ENCODE measurements at regions not wholly inside any gene's neighbourhood (a gene's known extent, or its start where the extent isn't known, plus 50 kb on each side); places are given as distances from the start of the nearest gene placed in this dataset.

DNA sequence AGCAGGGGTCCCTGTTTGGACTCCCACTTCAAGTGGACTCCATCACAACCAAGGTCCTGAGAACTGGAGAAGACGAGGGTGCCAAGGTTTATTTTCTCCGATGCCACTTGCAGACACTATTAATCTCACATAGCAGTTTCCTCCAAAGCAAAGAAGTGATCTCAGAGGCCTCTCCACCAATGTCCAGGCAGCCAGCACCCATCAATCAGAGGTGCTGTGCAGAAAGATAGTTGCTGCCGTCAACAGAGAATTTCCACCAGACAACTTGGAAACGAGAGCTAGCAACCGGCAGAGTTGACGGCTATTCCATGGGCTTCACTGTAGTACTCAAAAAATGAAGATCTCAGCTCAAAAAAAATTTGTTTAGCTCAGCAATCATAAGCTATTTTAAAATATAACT is 438.6 kb upstream of the PFKP start:
- Mint-ChIP-seq H3K4me3 (no peak overlapping the region), H3K36me3 (no peaks in the 10 kb centered on the region), H3K27ac (no peak overlapping the region), H3K9me3 (no peaks in the 10 kb centered on the region), H3K4me1 (no peaks in the 10 kb centered on the region), H3K27me3 (no peaks in the 10 kb centered on the region)

- Mint-ChIP-seq H3K27ac (no peak overlapping the region), H3K36me3 (no peaks in the 10 kb centered on the region), H3K4me1 (no peaks in the 10 kb centered on the region), H3K4me3 (no peak overlapping the region), H3K9me3 (no peaks in the 10 kb centered on the region), H3K27me3 (no peaks in the 10 kb centered on the region)
Measured at GRCh38 chr10:2627969-2628368, 439.4 kb upstream of the PFKP start.

GRCh38 chr10:2625094-2625493 is 442.3 kb upstream of the PFKP start:
- no peaks in the 10 kb centered on the region for H3K36me3 Mint-ChIP-seq
- H3K4me1 Mint-ChIP-seq: no peaks in the 10 kb centered on the region
- no peak overlapping the region for H3K27ac Mint-ChIP-seq
- H3K9me3 Mint-ChIP-seq: no peaks in the 10 kb centered on the region
- no peak overlapping the region for H3K4me3 Mint-ChIP-seq
- peaks cover 1% of the 10 kb centered on the region for H3K27me3 Mint-ChIP-seq

DNA sequence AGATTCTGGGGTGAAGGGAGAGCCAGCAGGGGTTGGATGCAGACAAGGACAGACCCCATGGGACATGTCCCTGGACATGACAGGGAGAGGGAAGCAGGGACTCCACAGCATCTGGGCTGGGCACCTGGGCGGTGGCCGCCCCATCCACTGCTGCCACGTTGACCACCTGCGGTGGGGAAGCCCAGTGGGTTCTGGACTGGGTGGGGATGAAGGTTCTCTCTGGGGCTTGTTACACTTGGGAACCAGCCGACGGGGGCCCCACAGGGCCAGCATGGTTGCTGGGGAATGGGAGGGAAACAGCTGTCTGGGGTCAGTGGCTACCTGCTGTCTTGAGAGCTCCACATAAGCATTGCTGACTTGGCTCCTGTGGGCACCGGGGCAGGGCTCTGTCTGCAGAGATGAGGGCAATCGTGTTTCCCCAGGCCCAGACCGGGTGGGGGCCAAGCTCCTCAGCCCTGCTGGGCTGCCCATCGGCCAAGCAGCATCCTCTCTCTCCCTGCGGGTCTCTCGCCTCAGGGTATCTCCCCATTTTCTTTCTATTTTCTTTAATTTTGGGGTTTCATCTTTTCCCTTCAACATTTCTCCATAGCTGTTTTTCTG is 443.6 kb upstream of the PFKP start:
- Mint-ChIP-seq H3K4me3 (no peak overlapping the region), H3K27me3 (peaks cover 1% of the 10 kb centered on the region), H3K27ac (no peak overlapping the region), H3K4me1 (no peaks in the 10 kb centered on the region), H3K9me3 (no peaks in the 10 kb centered on the region), H3K36me3 (no peaks in the 10 kb centered on the region)

GRCh38 chr10:2620827-2621521 is 446.4 kb upstream of the PFKP start:
- no peaks in the 10 kb centered on the region for H3K9me3 Mint-ChIP-seq
- no peaks in the 10 kb centered on the region for H3K4me1 Mint-ChIP-seq
- no peaks in the 10 kb centered on the region for H3K36me3 Mint-ChIP-seq
- H3K27me3 Mint-ChIP-seq: peaks cover 1% of the 10 kb centered on the region
- no peak overlapping the region for H3K27ac Mint-ChIP-seq
- no peak overlapping the region for H3K4me3 Mint-ChIP-seq

DNA sequence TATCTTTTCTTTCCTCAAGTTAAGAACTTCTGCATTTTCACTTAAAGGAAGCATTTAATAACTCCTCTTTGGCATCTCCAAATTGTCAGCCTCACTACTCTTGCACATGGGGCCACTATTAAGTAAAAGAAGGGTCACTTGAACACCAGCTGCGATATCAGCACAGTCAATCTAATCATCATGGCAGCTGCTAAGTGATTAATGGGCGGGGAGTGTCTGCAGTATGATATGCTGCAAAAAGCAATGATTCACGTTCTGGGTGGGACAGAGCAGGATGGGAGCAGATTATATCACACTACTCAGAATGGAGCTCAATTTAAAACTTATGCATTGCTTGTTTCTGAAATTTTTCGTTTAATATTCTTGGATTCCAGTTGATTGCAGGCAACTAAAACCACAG is 447.4 kb upstream of the PFKP start:
- Mint-ChIP-seq H3K4me3 (no peak overlapping the region), H3K9me3 (no peaks in the 10 kb centered on the region), H3K27ac (no peak overlapping the region), H3K27me3 (peaks cover 2% of the 10 kb centered on the region), H3K36me3 (no peaks in the 10 kb centered on the region), H3K4me1 (no peaks in the 10 kb centered on the region)

GRCh38 chr10:2619472-2619871 is 447.9 kb upstream of the PFKP start:
- no peak overlapping the region for H3K27ac Mint-ChIP-seq
- H3K27me3 Mint-ChIP-seq: peaks cover 2% of the 10 kb centered on the region
- H3K4me3 Mint-ChIP-seq: no peak overlapping the region
- no peaks in the 10 kb centered on the region for H3K4me1 Mint-ChIP-seq
- H3K36me3 Mint-ChIP-seq: no peaks in the 10 kb centered on the region
- no peaks in the 10 kb centered on the region for H3K9me3 Mint-ChIP-seq

DNA sequence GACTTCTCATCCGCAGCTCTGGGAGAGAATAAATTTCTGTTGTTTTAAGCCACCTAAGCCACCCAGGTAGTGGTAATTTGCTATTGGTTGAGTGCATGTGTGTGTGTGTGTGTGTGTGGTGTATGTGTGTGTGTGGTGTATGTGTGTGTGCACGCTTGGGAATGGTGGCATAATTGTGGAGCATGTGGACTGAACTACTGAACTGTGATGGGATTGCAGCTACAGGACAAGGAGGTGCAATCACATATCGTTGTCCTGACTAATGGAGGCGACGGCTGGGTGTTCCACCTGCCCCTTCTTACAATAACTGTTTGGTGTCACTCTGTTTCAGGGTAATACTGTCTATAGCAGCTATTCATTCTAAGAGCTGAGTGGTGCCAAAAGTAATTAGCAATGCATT is 448.7 kb upstream of the PFKP start:
- Mint-ChIP-seq H3K4me3 (no peak overlapping the region), H3K4me1 (no peaks in the 10 kb centered on the region)

DNA sequence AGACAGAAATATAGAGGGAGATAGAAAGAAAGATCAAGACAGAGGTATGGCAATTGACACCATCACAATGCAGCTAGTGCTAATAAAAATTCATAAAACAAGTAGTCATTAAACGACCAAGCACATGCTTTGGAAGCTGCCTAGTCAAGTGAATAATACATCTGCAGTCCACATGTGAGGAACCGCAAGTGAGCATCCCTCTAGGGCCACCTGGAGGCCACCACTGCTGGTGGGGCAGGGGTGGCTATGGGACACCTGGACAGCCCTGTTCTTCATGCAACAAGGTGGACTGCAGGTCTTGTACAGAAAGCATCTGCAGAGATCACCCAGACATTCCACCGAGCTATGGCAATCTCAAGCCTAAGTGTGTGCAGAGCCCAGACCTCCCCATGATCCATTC is 451.1 kb upstream of the PFKP start:
- peaks cover 7% of the 10 kb centered on the region for H3K27me3 Mint-ChIP-seq
- no peaks in the 10 kb centered on the region for H3K4me1 Mint-ChIP-seq
- no peak overlapping the region for H3K4me3 Mint-ChIP-seq
- no peak overlapping the region for H3K27ac Mint-ChIP-seq
- H3K36me3 Mint-ChIP-seq: peaks cover 2% of the 10 kb centered on the region
- peaks cover 8% of the 10 kb centered on the region for H3K9me3 Mint-ChIP-seq

More for the DNA sequence above, 448.7 kb upstream of the PFKP start:
- peaks cover under 1% of the 10 kb centered on the region for H3K9me3 Mint-ChIP-seq
- H3K36me3 Mint-ChIP-seq: no peaks in the 10 kb centered on the region
- H3K27me3 Mint-ChIP-seq: peaks cover 2% of the 10 kb centered on the region
- no peak overlapping the region for H3K27ac Mint-ChIP-seq

- H3K9me3 Mint-ChIP-seq: peaks cover 8% of the 10 kb centered on the region
- H3K4me3 Mint-ChIP-seq: no peak overlapping the region
- H3K27ac Mint-ChIP-seq: no peak overlapping the region
- peaks cover 2% of the 10 kb centered on the region for H3K36me3 Mint-ChIP-seq
- H3K4me1 Mint-ChIP-seq: no peaks in the 10 kb centered on the region
- H3K27me3 Mint-ChIP-seq: peaks cover 16% of the 10 kb centered on the region
Measured at GRCh38 chr10:2611603-2612002, 455.7 kb upstream of the PFKP start.

DNA sequence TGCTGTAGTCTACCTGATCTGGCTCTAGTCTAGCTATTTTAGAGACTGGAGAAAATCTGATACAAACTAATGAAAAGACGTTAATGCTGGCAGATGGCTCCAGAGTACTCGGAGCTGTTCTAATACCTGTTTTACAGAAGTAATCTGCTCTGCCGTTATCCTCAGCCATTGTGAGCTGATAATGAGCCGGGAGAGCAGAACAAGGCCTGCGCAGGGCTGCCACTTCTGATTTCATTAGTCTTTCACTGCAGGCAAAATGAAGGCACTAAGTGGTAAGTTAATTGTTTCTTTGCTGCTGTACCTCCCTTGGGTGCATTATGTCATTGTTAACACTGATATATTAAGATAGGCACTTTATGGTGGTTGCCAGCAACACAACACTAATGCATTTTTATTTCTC is 456.4 kb upstream of the PFKP start:
- Mint-ChIP-seq H3K9me3 (peaks cover 8% of the 10 kb centered on the region), H3K27ac (no peak overlapping the region), H3K27me3 (peaks cover 15% of the 10 kb centered on the region), H3K4me3 (no peak overlapping the region), H3K36me3 (peaks cover 2% of the 10 kb centered on the region), H3K4me1 (no peaks in the 10 kb centered on the region)

- no peaks in the 10 kb centered on the region for H3K36me3 Mint-ChIP-seq
- H3K4me3 Mint-ChIP-seq: no peak overlapping the region
- H3K9me3 Mint-ChIP-seq: no peaks in the 10 kb centered on the region
- H3K4me1 Mint-ChIP-seq: no peaks in the 10 kb centered on the region
- no peak overlapping the region for H3K27ac Mint-ChIP-seq
- peaks cover 6% of the 10 kb centered on the region for H3K27me3 Mint-ChIP-seq
Measured at GRCh38 chr10:2604891-2605290, 462.5 kb upstream of the PFKP start.

- Mint-ChIP-seq H3K36me3 (no peaks in the 10 kb centered on the region), H3K27me3 (peaks cover 6% of the 10 kb centered on the region), H3K4me3 (no peak overlapping the region), H3K4me1 (no peaks in the 10 kb centered on the region), H3K9me3 (no peaks in the 10 kb centered on the region), H3K27ac (no peak overlapping the region)
Measured at GRCh38 chr10:2599571-2599970, 467.8 kb upstream of the PFKP start.

DNA sequence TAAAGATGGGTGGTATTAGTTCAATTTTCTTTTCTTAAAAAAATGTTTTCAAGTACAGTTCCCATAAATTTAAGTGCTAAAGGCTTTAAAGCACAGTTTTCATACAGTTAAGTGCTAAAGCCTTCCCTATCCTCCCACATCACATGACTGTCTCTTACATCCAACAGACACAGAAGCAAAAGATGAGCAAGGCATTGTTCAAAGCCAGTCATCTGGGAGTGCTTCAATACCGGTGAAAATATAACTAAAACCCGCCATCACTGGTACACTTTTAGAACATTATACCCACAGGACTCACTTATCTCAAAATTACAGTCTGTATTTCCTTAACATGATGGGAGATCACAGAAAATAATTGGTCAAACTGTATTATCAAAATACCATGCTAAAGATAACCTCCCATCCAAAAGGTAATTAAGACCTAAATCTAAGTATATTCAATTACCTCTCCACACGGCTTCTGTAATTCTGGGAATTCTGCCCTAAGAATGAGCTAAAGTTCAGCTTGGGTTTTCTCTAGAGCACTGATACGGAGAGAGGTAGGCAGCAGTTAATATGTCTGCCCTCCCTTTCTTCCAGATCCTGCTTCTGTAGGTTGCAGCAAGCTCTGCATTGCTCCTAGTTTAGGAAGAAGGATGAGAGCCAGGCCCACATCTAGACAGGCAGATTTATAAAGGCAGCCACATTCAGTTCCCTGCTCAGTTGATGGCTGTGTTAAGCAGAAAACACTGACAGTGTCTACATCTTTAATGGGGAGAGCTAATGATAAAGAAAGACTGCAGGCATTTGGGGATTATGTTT is 474.8 kb upstream of the PFKP start:
- H3K4me1 Mint-ChIP-seq: no peaks in the 10 kb centered on the region

DNA sequence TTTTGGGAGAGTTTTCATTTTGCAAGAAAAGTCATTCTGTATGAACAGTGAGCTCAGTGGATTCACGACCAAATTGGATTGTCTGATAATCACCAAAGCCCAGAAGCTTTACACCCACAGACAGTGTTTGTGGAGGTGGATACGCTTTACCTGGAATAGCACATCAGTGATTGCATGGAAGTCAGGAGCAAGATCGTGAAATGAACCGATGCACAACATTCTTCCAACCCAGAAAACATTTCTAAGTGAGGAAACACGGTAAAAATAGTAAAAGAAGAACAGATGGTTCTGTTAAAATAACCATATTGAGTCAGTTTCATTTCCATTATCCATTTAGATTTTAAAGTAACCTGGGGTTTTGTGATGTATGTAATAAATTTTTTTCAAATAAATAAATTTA is 478.2 kb upstream of the PFKP start:
- no peak overlapping the region for H3K4me3 Mint-ChIP-seq
- H3K27me3 Mint-ChIP-seq: peaks cover 9% of the 10 kb centered on the region
- no peaks in the 10 kb centered on the region for H3K9me3 Mint-ChIP-seq
- H3K36me3 Mint-ChIP-seq: no peaks in the 10 kb centered on the region
- no peak overlapping the region for H3K27ac Mint-ChIP-seq
- H3K4me1 Mint-ChIP-seq: no peaks in the 10 kb centered on the region

More for the DNA sequence above, 474.8 kb upstream of the PFKP start:
- Mint-ChIP-seq H3K4me3 (no peak overlapping the region), H3K9me3 (no peaks in the 10 kb centered on the region), H3K27me3 (peaks cover 8% of the 10 kb centered on the region), H3K27ac (no peak overlapping the region), H3K36me3 (no peaks in the 10 kb centered on the region)

DNA sequence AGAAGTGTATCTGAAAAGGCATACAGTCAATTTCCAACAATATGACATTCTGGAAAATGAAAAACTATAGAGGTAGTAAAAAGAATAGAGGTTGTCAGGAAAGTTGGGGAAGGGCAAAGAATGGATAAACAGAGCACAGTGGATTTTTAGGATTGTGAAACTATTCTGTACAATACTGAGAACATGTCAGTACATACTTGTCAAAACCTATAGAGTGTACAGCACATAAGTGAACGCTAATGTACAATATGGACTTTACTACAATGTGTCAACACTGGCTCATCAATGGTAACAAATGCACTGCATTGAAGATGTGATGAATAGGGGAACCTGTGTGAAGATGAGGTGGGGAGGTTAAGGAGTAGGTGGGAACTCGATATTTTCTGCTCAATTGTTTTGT is 483.0 kb upstream of the PFKP start:
- Mint-ChIP-seq H3K4me3 (no peak overlapping the region), H3K27ac (no peak overlapping the region), H3K36me3 (no peaks in the 10 kb centered on the region), H3K9me3 (no peaks in the 10 kb centered on the region), H3K27me3 (peaks cover 4% of the 10 kb centered on the region), H3K4me1 (no peaks in the 10 kb centered on the region)

Data from activated naive CD4-positive, alpha-beta T cell treated with anti-CD3 and anti-CD28 coated beads, Interleukin-2, amount 50 U/mL, for 24 hours (primary cell).